Body of pancreas (tissue), 4 donors: ENCODE measurements at regions not wholly inside any gene's neighbourhood (a gene's known extent, or its start where the extent isn't known, plus 50 kb on each side); places are given as distances from the start of the nearest gene placed in this dataset.

Experiments used
- ATAC-seq: fragments of 150-250 bp; one replicate; pipeline ENCODE4 v1.9.1; 2016
- DNase-seq, 4 donors: peaks; one replicate each; pipeline ENCODE4 v3.0.0-alpha.2; 2019
- H3K27ac ChIP-seq, 4 donors: fragments of 200-600 bp; sonication (generic); 1 replicate in 3 of 4; 2 replicates in 1 of 4; pipeline versions ENCODE4 v1.5.1 to v1.6.1; 2016 to 2019; ENCODE audit warnings: mild to moderate bottlenecking in 1 of 4, mixed read lengths in 1 of 4, moderate library complexity in 1 of 4
- H3K27me3 ChIP-seq, 2 donors: fragments of 200-600 bp; sonication (generic); one replicate each; pipeline ENCODE4 v1.6.0; 2016; ENCODE audit warnings: mild to moderate bottlenecking in 1 of 2
- H3K36me3 ChIP-seq, 2 donors: fragments of 200-600 bp; sonication (generic); replicated peaks in 1 of 2; 2 replicates each; pipeline ENCODE4 v1.5.1; 2016; ENCODE audit warnings: low read depth in 2 of 2; ENCODE audit not compliant: insufficient read depth in 1 of 2
- H3K4me1 ChIP-seq: fragments of 200-600 bp; sonication (generic); one replicate; pipeline ENCODE4 v1.6.0; 2016
- H3K4me3 ChIP-seq, 2 donors: fragments of 200-600 bp; sonication (generic); 1 replicate in 1 of 2; 2 replicates in 1 of 2; pipeline ENCODE4 v1.5.1; 2016 to 2019
- H3K9me3 ChIP-seq, 3 donors: fragments of 200-600 bp; sonication (generic); 1 replicate in 2 of 3; 2 replicates in 1 of 3; pipeline ENCODE4 v1.5.1; 2016
- POLR2A ChIP-seq, 3 donors: fragments of 450-650 bp; IDR thresholded peaks; one replicate each; pipeline ENCODE4 v1.6.1; 2016; ENCODE audit warnings: antibody characterized with exemption in 3 of 3, mild to moderate bottlenecking in 2 of 3
- WGBS, 2 donors: methylation state at CpG; one replicate each; pipeline ENCODE4 v1.1.5; 2017; 5-methylcytosine and 5-hydroxymethylcytosine counted together
- intact Hi-C: fragments of 100-400 bp; cut with DNase I; formaldehyde crosslinking; loops from one replicate; pipeline ENCODE4 v1.15.1; 2023
- TF ChIP-seq, protein P1 (sequence below), 7 experiments: fragments of 450-650 bp in 4 of 7; fragments of 200-600 bp in 3 of 7; sonication (generic) in 3 of 7; IDR thresholded peaks; one replicate each; pipeline ENCODE4 v1.5.1; 2016 to 2019; ENCODE audit warnings: antibody characterized with exemption in 7 of 7

DNA sequence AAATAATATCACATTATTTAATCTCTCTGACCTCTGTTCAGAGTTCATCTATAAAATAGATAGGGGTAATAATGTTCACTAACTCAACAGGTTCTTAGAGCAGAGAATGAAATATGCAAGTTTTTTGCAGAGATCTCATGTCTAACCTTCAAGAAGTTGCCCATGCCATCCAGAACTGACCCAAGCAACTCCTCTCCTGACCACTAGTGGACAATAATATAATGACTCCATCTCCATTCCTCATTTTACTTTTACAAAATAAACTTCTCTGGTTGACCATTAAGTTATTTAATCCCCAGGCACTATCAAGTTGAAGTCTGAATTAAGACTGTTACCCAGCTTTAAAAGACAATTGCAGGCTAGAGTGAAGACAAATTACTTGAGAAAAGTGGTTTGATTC is 382.6 kb downstream of the KCNA4 start:
- Histone ChIP-seq H3K27me3 (no peaks in the 10 kb centered on the region), H3K4me1 (no peaks in the 10 kb centered on the region), H3K27ac (no peak overlapping the region), H3K9me3 (no peaks in the 10 kb centered on the region), H3K36me3 (no peaks in the 10 kb centered on the region), H3K4me3 (no peak overlapping the region)
- ATAC-seq (no peak), DNase-seq (no peak)
- intact Hi-C loops: no loop called here
- no peak for TF ChIP-seq POLR2A (IDR thresholded peaks at IDR 0.05)
- TF ChIP-seq, protein P1, sequence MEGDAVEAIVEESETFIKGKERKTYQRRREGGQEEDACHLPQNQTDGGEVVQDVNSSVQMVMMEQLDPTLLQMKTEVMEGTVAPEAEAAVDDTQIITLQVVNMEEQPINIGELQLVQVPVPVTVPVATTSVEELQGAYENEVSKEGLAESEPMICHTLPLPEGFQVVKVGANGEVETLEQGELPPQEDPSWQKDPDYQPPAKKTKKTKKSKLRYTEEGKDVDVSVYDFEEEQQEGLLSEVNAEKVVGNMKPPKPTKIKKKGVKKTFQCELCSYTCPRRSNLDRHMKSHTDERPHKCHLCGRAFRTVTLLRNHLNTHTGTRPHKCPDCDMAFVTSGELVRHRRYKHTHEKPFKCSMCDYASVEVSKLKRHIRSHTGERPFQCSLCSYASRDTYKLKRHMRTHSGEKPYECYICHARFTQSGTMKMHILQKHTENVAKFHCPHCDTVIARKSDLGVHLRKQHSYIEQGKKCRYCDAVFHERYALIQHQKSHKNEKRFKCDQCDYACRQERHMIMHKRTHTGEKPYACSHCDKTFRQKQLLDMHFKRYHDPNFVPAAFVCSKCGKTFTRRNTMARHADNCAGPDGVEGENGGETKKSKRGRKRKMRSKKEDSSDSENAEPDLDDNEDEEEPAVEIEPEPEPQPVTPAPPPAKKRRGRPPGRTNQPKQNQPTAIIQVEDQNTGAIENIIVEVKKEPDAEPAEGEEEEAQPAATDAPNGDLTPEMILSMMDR (IDR thresholded peaks at IDR 0.05): peak in 2 of 7 experiments; percentile 16 to 26

DNA sequence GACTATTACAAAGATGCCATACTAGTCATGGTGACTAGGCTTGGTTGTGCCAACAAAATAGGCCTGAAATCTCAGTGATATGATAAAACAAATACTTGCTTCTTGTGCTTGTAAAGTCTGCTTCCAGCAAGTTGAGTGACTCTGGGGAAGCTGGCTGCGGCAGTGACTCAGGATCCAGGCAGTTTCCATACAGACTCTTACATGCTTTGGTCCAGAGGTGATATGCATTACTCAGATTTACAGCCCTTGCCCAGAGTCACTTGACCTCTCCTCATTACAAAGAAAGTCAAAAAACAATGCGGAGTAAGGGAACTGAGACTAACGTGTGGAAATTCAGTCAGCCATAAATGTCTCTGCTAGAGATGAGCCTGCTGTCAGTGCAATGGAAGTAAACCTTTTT is 387.5 kb downstream of the KCNA4 start:
- no peak for DNase-seq
- no peak overlapping the region for H3K27ac ChIP-seq
- no peak overlapping the region for H3K4me3 ChIP-seq
- ATAC-seq: no peak
- no peaks in the 10 kb centered on the region for H3K27me3 ChIP-seq
- WGBS, 2 donors: 81 to 89% methylated on average over 3 of the region's 3 CpGs
- TF ChIP-seq, protein P1 (IDR thresholded peaks at IDR 0.05): no peak
- TF ChIP-seq POLR2A (IDR thresholded peaks at IDR 0.05): no peak
- intact Hi-C loops: no loop called here
- H3K36me3 ChIP-seq: no peaks in the 10 kb centered on the region
- no peaks in the 10 kb centered on the region for H3K4me1 ChIP-seq
- no peaks in the 10 kb centered on the region for H3K9me3 ChIP-seq

DNA sequence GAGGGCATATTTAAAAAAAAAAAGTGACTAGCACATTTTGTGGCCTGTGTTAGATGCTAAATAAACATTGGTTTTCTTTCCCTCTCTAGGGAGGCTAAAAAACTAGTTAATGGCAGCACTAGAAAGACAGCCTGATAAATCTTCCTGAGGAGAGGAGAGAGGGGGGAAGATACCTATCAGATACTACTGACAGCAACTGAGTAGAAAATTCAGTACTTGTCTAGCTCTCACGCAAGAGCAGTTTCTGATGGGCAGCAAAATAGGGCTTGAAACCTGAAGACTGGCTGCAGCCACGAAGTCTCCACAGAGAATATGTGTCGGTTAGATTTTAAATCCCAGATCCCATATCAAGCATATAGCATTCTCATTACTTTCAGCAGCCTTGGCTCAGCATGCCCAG is 388.2 kb downstream of the KCNA4 start:
- ATAC-seq (no peak), DNase-seq (no peak)
- Histone ChIP-seq H3K4me3 (no peak overlapping the region), H3K4me1 (no peaks in the 10 kb centered on the region), H3K27ac (no peak overlapping the region), H3K9me3 (no peaks in the 10 kb centered on the region), H3K36me3 (no peaks in the 10 kb centered on the region), H3K27me3 (no peaks in the 10 kb centered on the region)
- TF ChIP-seq POLR2A (IDR thresholded peaks at IDR 0.05): no peak
- TF ChIP-seq, protein P1 (IDR thresholded peaks at IDR 0.05): no peak
- WGBS, 2 donors: 79% methylated on average over 3 of the region's 3 CpGs
- intact Hi-C loops: no loop called here

DNA sequence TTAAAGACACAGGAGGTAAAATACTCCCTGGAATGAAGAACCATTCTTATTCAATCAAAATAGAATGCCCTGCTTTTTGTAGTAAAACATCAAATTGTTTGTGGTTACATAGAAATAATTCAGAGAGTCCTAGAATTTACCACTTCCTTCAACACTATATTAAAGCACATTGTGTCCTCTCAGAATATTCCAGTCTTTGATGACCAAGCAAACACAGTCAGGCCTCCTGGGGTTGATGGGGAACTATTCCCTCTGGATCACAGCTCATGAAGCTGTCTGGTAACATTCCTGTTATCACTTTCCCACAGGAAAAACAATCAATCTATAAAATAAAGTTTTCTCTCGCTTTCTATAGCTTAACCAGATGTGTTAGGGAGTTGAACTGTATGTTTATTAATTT is 389.3 kb downstream of the KCNA4 start:
- intact Hi-C loops: no loop called here
- H3K27ac ChIP-seq: no peak overlapping the region
- no peak for TF ChIP-seq POLR2A (IDR thresholded peaks at IDR 0.05)
- H3K4me1 ChIP-seq: no peaks in the 10 kb centered on the region
- H3K9me3 ChIP-seq: no peaks in the 10 kb centered on the region
- no peaks in the 10 kb centered on the region for H3K27me3 ChIP-seq
- WGBS, 2 donors: 52 to 59% methylated on average over 1 of the region's 1 CpG
- DNase-seq: no peak
- ATAC-seq: no peak
- no peak overlapping the region for H3K4me3 ChIP-seq
- H3K36me3 ChIP-seq: no peaks in the 10 kb centered on the region

DNA sequence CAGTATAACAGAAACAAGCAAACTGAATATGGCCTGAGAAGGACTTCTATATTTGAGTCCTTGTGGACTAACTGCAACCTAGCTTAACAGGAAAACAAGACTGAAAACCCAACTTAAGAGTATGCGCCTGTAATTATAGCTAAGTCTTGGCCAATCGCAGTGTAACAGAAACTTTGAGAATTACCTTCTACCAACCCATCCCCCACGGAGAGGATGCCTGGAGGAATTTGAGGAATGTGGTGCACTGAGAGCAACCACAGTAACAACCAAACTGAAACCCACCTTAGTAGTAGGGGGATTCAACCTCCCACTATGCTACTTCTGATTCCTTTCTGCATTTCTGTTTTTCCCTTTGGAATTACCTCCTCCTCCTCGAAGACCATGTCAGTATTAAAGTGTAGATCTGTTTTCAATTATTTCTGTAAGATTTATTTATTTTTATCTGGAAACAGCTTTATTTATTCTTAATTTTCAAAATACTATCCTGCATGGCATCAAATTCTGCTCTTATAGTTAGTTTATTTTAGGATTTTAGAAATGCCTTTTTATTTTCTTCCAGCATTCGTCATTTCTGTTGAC is 393.6 kb downstream of the KCNA4 start:
- Histone ChIP-seq H3K36me3 (no peaks in the 10 kb centered on the region), H3K4me1 (no peaks in the 10 kb centered on the region), H3K27ac (no peak overlapping the region), H3K27me3 (no peaks in the 10 kb centered on the region), H3K4me3 (no peak overlapping the region), H3K9me3 (no peaks in the 10 kb centered on the region)
- DNase-seq (no peak), ATAC-seq (no peak)
- TF ChIP-seq POLR2A (IDR thresholded peaks at IDR 0.05): no peak
- TF ChIP-seq, protein P1 (IDR thresholded peaks at IDR 0.05): no peak
- WGBS, 2 donors: 34 to 52% methylated on average over 5 of the region's 5 CpGs
- intact Hi-C loops: no loop called here
